Skeletal muscle tissue (tissue), 3 donors: ENCODE measurements at regions not wholly inside any gene's neighbourhood (a gene's known extent, or its start where the extent isn't known, plus 50 kb on each side); places are given as distances from the start of the nearest gene placed in this dataset.
"Not testable (repeated sequence)": the region's sequence is repeated elsewhere in the genome, so short reads cannot be mapped to it uniquely, and the experiment has no call there.

ENCODE experiments used
- H3K27ac ChIP-seq: one replicate; pipeline ENCODE4 v1.7.0; 2013; ENCODE audit warnings: mild to moderate bottlenecking, low read depth, low read length, inconsistent platforms
- H3K27me3 ChIP-seq, 3 donors: one replicate each; pipeline ENCODE4 v1.7.0; 2013; ENCODE audit warnings: low read length in 3 of 3; ENCODE audit not compliant: control insufficient read depth in 3 of 3, insufficient read depth in 3 of 3
- H3K36me3 ChIP-seq, 3 donors: one replicate each; pipeline ENCODE4 v1.7.0; 2013; ENCODE audit warnings: low read length in 3 of 3; ENCODE audit not compliant: control insufficient read depth in 3 of 3, insufficient read depth in 3 of 3
- H3K4me1 ChIP-seq, 3 donors: one replicate each; pipeline ENCODE4 v1.7.0; 2013; ENCODE audit warnings: low read length in 3 of 3, mild to moderate bottlenecking in 3 of 3; ENCODE audit not compliant: control insufficient read depth in 3 of 3, insufficient read depth in 3 of 3
- H3K4me3 ChIP-seq, 3 donors: one replicate each; pipeline ENCODE4 v1.7.0; 2013; ENCODE audit warnings: low read length in 3 of 3
- H3K9ac ChIP-seq, 3 donors: one replicate each; pipeline ENCODE4 v1.7.0; 2013; ENCODE audit warnings: low read length in 3 of 3, mild to moderate bottlenecking in 3 of 3, moderate library complexity in 2 of 3, low read depth in 1 of 3
- H3K9me3 ChIP-seq, 3 donors: one replicate each; pipeline ENCODE4 v1.7.0; 2013; ENCODE audit warnings: low read length in 3 of 3; ENCODE audit not compliant: control insufficient read depth in 3 of 3
- donor health status: Osteomylitis.

GRCh38 chr2:241999184-241999583 lies 129.7 kb downstream of the RTP5 start:
- no peak overlapping the region for H3K4me3 ChIP-seq
- no peak overlapping the region for H3K27ac ChIP-seq
- H3K9me3 ChIP-seq: no peaks in the 10 kb centered on the region
- H3K36me3 ChIP-seq: no peaks in the 10 kb centered on the region
- no peaks in the 10 kb centered on the region for H3K4me1 ChIP-seq
- H3K9ac ChIP-seq: no peak overlapping the region
- peaks cover 9 to 20% (median 18%) of the 10 kb centered on the region in 3 donors for H3K27me3 ChIP-seq

GRCh38 chr2:242001853-242002252 lies 132.3 kb downstream of the RTP5 start:
- H3K4me1 ChIP-seq: no peaks in the 10 kb centered on the region
- no peaks in the 10 kb centered on the region for H3K36me3 ChIP-seq
- H3K9me3 ChIP-seq: no peaks in the 10 kb centered on the region
- H3K27me3 ChIP-seq: peaks cover 9 to 18% (median 13%) of the 10 kb centered on the region in 3 donors
- H3K27ac ChIP-seq: no peak overlapping the region
- H3K9ac ChIP-seq: no peak overlapping the region
- H3K4me3 ChIP-seq: no peak overlapping the region

- Histone ChIP-seq H3K27ac (no peak overlapping the region), H3K36me3 (no peaks in the 10 kb centered on the region), H3K4me1 (no peaks in the 10 kb centered on the region), H3K4me3 (no peak overlapping the region), H3K27me3 (peaks cover 9 to 18% (median 13%) of the 10 kb centered on the region in 3 donors), H3K9ac (no peak overlapping the region), H3K9me3 (no peaks in the 10 kb centered on the region)
These were observed 133.4 kb downstream of the RTP5 start for GRCh38 chr2:242002944-242003343.

- no peak overlapping the region for H3K9ac ChIP-seq
- no peaks in the 10 kb centered on the region for H3K9me3 ChIP-seq
- no peaks in the 10 kb centered on the region for H3K36me3 ChIP-seq
- no peak overlapping the region for H3K4me3 ChIP-seq
- H3K27me3 ChIP-seq: peaks cover 2 to 12% (median 9%) of the 10 kb centered on the region in 3 donors
- no peaks in the 10 kb centered on the region for H3K4me1 ChIP-seq
- H3K27ac ChIP-seq: no peak overlapping the region
These were observed 134.8 kb downstream of the RTP5 start for GRCh38 chr2:242004223-242004901.

GRCh38 chr2:242004902-242005230 lies 135.3 kb downstream of the RTP5 start:
- peaks cover 0 to 9% (median 8%) of the 10 kb centered on the region in 3 donors for H3K27me3 ChIP-seq
- H3K4me3 ChIP-seq: no peak overlapping the region
- H3K27ac ChIP-seq: no peak overlapping the region
- H3K9ac ChIP-seq: no peak overlapping the region
- no peaks in the 10 kb centered on the region for H3K4me1 ChIP-seq
- no peaks in the 10 kb centered on the region for H3K9me3 ChIP-seq
- H3K36me3 ChIP-seq: no peaks in the 10 kb centered on the region

DNA sequence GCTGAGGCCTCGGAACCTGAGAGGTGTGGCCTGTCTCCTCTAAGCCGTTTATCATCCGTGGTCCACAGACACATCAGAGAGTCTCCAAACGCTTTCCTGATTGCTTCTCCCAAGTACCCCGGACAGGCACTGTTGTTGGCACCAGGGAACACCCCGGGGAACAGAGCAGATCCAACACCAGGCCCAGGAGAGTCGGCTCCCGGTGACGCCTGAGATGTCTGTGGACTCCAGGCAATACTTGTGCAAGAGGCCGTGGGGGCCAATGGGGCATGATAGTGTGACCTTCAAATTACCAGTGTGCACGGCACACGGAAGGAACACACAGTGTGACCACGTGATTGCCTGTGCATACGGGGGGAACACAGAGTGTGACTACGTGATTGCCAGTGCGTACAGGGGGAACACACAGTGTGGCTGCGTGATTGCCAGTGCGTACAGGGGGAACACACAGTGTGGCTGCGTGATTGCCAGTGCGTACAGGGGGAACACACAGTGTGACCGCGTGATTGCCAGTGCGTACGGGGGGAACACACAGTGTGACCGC lies 136.6 kb downstream of the RTP5 start:
- not testable (repeated sequence) for H3K4me1 ChIP-seq, H3K9ac ChIP-seq, H3K36me3 ChIP-seq, H3K4me3 ChIP-seq, H3K27ac ChIP-seq, H3K9me3 ChIP-seq, H3K27me3 ChIP-seq

GRCh38 chr2:242008908-242009307 lies 139.4 kb downstream of the RTP5 start:
- H3K27ac ChIP-seq, H3K27me3 ChIP-seq, H3K9ac ChIP-seq, H3K9me3 ChIP-seq, H3K36me3 ChIP-seq, H3K4me1 ChIP-seq, H3K4me3 ChIP-seq: not testable (repeated sequence)

GRCh38 chr2:242009846-242010245 lies 140.3 kb downstream of the RTP5 start:
- H3K9me3 ChIP-seq, H3K4me1 ChIP-seq, H3K27me3 ChIP-seq, H3K27ac ChIP-seq, H3K4me3 ChIP-seq, H3K9ac ChIP-seq, H3K36me3 ChIP-seq: not testable (repeated sequence)

DNA sequence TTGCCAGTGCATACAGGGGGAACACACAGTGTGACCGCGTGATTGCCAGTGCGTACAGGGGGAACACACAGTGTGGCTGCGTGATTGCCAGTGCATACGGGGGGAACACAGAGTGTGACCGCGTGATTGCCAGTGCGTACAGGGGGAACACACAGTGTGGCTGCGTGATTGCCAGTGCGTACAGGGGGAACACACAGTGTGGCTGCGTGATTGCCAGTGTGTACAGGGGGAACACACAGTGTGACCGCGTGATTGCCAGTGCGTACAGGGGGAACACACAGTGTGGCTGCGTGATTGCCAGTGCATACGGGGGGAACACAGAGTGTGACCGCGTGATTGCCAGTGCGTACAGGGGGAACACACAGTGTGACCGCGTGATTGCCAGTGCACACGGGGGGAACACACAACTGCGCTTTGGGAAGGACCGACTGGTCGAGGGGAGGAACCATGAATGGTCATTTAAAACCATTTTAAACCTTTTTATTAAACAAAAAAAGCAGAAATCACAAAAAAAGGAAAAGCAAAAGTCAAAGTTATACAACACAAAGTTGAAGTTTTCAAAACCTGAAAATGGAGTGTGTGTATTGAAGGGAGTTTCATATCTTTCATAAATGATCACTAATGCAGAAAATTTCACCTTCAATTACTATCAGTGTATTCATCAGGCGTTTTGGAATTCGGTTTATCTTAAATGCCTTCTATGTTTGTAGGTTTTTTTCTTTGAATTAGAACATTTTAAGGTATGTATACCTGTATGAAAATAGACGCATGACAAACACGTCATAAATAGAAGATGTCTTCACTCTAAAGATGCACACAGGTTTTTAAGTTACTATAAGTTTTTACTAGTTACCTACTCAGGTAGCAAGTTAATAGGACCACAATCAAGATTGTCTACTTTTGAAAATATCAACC lies 141.0 kb downstream of the RTP5 start:
- H3K27me3 ChIP-seq, H3K36me3 ChIP-seq, H3K4me3 ChIP-seq, H3K9me3 ChIP-seq, H3K9ac ChIP-seq, H3K4me1 ChIP-seq, H3K27ac ChIP-seq: not testable (repeated sequence)

DNA sequence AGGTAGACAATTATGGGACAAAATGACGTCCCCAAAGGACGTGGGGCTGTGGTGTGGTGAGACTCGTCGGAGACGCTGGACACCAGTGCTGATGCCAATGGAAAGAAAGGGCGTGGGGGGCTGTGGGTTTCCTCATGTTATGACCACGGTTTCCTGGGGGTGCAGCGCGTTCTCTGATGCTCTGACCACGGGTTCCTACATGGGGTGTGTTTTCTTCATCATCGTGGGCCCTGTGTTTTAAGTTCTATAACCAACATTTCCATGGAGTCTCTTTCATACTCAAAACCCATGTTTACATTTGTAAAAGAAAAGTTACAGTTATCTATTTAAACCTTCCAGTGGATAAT lies 141.6 kb downstream of the RTP5 start:
- no peaks in the 10 kb centered on the region for H3K9me3 ChIP-seq
- no peaks in the 10 kb centered on the region for H3K27me3 ChIP-seq
- no peak overlapping the region for H3K9ac ChIP-seq
- H3K4me1 ChIP-seq: no peaks in the 10 kb centered on the region
- no peaks in the 10 kb centered on the region for H3K36me3 ChIP-seq
- no peak overlapping the region for H3K27ac ChIP-seq
- H3K4me3 ChIP-seq: no peak overlapping the region
